ENCODE measurements at regions not wholly inside any gene's neighbourhood (a gene's known extent, or its start where the extent isn't known, plus 50 kb on each side); places are given as distances from the start of the nearest gene placed in this dataset.

DNA sequence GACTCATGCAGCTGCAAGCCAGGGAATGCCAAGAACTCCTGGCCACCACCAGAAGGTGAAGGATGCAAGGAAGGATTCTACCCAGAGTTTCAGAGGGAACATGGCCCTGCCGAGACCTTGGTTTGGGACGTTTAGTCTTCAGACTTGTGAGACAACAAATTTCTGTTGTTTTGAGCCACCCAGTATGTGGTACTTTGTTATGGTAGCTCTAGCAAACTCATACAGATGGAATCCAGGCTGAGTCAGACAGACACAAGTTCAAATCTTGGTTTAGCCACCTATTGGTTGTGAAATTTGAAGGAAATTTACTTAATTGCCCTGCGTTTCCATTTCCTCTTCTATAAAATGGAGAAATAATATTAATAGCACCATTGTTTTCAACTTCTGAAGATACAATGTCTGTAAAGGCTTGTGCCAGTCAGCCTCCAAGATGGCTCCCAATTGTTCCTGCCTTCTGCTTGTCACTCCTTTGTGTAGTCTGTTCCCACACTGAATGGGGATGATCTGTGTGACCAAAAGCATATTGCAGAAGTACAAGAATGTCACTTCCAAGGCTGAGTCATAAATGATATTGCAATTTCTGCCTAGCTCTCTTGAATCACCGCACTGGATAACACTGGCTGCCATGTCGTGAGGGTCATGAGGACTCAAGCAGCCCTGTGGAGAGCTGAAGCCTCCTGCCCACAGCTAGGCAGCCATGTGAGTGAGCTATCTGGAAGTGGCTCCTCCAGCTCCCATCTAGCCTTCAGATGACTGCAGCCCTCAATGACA is 223.5 kb upstream of the PROK2 start:
- H3K4me1 ChIP-seq (ENCODE audit: insufficient read depth, poor library complexity, severe bottlenecking) = no peaks in the 10 kb centered on the region

DNA sequence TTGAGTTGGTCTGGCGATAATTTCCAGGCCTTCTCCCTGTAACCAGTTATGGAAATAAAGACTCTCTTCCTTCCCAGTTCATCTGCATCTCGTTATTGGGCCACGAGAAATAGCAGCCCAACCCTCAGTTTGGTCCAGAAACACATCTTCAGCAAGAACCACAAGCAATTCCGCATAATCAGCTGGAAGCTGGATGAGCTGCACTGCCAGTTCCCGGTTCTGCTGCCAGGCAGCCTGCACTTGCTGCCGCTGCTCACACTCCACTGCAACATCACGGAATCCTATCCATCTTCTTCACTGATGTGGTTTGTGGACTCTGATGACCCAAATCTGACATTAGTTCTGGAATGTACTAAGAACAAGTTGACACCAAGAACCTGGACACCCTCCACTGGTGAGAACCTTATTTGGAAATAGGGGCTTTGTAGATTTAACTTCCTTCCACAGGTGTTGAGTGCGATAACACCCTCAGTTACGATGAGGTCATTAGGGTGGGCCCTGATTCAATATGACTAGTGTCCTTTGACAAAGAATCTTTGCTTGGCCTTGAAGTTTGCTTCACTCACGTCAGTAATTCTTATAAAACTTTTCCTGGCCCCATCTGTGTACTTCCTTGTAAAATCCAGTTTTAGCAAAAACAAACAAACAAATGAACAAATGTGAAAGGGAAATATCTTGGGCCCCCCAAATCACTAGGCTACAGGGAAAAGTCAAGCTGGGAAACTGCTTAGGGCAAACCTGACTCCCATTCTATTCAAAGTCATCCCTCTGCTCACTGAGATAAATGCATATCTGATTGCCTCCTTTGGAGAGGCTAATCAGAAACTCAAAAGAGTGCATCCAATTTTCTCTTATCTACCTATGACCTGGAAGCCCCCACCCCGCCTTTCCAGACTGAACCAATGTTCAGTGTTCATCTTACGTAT is 221.9 kb upstream of the PROK2 start:
- Histone ChIP-seq H3K4me1 (ENCODE audit: insufficient read depth, poor library complexity, severe bottlenecking) (no peaks in the 10 kb centered on the region), H3K27ac (ENCODE audit: poor library complexity, severe bottlenecking) (no peak overlapping the region), H3K4me3 (ENCODE audit: severe bottlenecking) (no peak overlapping the region), H3K9me3 (ENCODE audit: severe bottlenecking) (no peaks in the 10 kb centered on the region), H3K36me3 (ENCODE audit: low read depth) (no peaks in the 10 kb centered on the region), H3K27me3 (ENCODE audit: insufficient read depth, poor library complexity, severe bottlenecking) (no peaks in the 10 kb centered on the region)
- TF ChIP-seq, protein P1, sequence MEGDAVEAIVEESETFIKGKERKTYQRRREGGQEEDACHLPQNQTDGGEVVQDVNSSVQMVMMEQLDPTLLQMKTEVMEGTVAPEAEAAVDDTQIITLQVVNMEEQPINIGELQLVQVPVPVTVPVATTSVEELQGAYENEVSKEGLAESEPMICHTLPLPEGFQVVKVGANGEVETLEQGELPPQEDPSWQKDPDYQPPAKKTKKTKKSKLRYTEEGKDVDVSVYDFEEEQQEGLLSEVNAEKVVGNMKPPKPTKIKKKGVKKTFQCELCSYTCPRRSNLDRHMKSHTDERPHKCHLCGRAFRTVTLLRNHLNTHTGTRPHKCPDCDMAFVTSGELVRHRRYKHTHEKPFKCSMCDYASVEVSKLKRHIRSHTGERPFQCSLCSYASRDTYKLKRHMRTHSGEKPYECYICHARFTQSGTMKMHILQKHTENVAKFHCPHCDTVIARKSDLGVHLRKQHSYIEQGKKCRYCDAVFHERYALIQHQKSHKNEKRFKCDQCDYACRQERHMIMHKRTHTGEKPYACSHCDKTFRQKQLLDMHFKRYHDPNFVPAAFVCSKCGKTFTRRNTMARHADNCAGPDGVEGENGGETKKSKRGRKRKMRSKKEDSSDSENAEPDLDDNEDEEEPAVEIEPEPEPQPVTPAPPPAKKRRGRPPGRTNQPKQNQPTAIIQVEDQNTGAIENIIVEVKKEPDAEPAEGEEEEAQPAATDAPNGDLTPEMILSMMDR (IDR thresholded peaks at IDR 0.05; ENCODE audit: poor library complexity, severe bottlenecking) = no peak
- no peak for DNase-seq (ENCODE audit: low spot score)
- no peak for ATAC-seq (ENCODE audit: low read depth)

More for the DNA sequence above, 223.5 kb upstream of the PROK2 start:
- DNase-seq (ENCODE audit: low spot score) = no peak
- H3K27ac ChIP-seq (ENCODE audit: poor library complexity, severe bottlenecking) = no peak overlapping the region
- no peaks in the 10 kb centered on the region for H3K36me3 ChIP-seq (ENCODE audit: low read depth)
- no peak overlapping the region for H3K4me3 ChIP-seq (ENCODE audit: severe bottlenecking)
- no peaks in the 10 kb centered on the region for H3K9me3 ChIP-seq (ENCODE audit: severe bottlenecking)
- TF ChIP-seq, protein P1 (IDR thresholded peaks at IDR 0.05; ENCODE audit: poor library complexity, severe bottlenecking) = no peak
- H3K27me3 ChIP-seq (ENCODE audit: insufficient read depth, poor library complexity, severe bottlenecking) = no peaks in the 10 kb centered on the region
- no peak for ATAC-seq (ENCODE audit: low read depth)

DNA sequence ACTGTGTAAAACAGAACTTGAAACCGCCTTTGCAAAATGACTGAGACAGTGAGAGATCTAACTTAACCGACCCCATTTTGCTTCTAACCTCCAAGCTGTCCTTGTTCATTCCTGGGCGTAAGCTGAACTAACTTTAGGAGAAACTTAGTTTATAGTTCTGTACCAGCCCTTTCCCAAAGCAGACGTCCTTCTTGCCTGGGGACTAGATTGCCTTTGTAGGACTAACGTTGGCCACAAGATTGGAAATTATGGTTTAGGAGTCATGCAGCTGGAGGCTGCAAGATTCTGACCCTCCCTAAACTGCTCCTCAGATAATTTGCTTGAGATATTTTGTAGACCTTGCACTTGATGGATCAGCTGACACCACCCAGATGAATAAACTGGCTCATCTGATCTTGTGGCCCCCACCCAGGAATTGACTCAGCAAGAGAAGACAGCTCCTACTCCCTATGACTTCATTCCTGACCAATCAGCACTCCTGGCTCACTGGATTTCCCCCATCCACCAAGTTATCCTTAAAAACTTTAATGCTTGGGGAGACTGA is 219.9 kb upstream of the PROK2 start:
- Histone ChIP-seq H3K4me3 (ENCODE audit: severe bottlenecking) (no peak overlapping the region), H3K9me3 (ENCODE audit: severe bottlenecking) (no peaks in the 10 kb centered on the region), H3K4me1 (ENCODE audit: insufficient read depth, poor library complexity, severe bottlenecking) (no peaks in the 10 kb centered on the region), H3K27ac (ENCODE audit: poor library complexity, severe bottlenecking) (no peak overlapping the region), H3K36me3 (ENCODE audit: low read depth) (no peaks in the 10 kb centered on the region), H3K27me3 (ENCODE audit: insufficient read depth, poor library complexity, severe bottlenecking) (no peaks in the 10 kb centered on the region)
- TF ChIP-seq, protein P1 (IDR thresholded peaks at IDR 0.05; ENCODE audit: poor library complexity, severe bottlenecking) = no peak
- no peak for DNase-seq (ENCODE audit: low spot score)
- ATAC-seq (ENCODE audit: low read depth) = no peak

DNA sequence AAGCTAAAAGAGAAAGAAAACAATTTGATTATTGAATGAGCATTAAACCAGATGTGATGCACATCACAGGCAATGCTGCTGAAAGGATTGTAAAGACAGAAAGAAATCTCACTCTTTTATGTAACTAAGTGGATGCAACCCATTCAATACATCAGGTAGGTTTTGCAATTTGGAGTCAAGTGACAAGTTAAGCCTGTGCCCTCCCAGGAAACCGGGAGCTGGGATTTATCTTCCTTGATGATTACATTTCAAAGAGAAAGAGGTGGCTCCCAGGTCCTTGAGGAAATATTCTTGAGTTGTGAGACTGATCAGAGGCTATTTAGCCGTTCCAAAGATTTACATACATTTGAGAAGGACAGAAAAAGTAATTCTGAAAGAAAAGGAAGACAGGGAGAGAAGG is 219.0 kb upstream of the PROK2 start:
- TF ChIP-seq, protein P1 (IDR thresholded peaks at IDR 0.05; ENCODE audit: poor library complexity, severe bottlenecking) = no peak
- H3K4me3 ChIP-seq (ENCODE audit: severe bottlenecking) = no peak overlapping the region
- no peak for DNase-seq (ENCODE audit: low spot score)
- H3K27ac ChIP-seq (ENCODE audit: poor library complexity, severe bottlenecking) = no peak overlapping the region
- H3K9me3 ChIP-seq (ENCODE audit: severe bottlenecking) = no peaks in the 10 kb centered on the region
- H3K27me3 ChIP-seq (ENCODE audit: insufficient read depth, poor library complexity, severe bottlenecking) = no peaks in the 10 kb centered on the region
- H3K4me1 ChIP-seq (ENCODE audit: insufficient read depth, poor library complexity, severe bottlenecking) = peaks cover 4% of the 10 kb centered on the region
- no peak for ATAC-seq (ENCODE audit: low read depth)
- no peaks in the 10 kb centered on the region for H3K36me3 ChIP-seq (ENCODE audit: low read depth)
